H9 (cell line): ENCODE measurements at regions not wholly inside any gene's neighbourhood (a gene's known extent, or its start where the extent isn't known, plus 50 kb on each side); places are given as distances from the start of the nearest gene placed in this dataset.

Experiments
- DNase-seq: peaks from one replicate; pipeline ENCODE4 v3.0.0-alpha.2; 2017
- H2AFZ ChIP-seq: one replicate; pipeline ENCODE4 v1.6.1; 2013; ENCODE audit warnings: mild to moderate bottlenecking, low read length, control low read depth, moderate library complexity
- H2AK5ac ChIP-seq: 2 replicates; pipeline ENCODE4 v1.6.1; 2013; ENCODE audit warnings: low read length, control low read depth, mixed read lengths; ENCODE audit not compliant: insufficient read length
- H2BK120ac ChIP-seq: one replicate; pipeline ENCODE4 v1.6.1; 2013; ENCODE audit warnings: low read depth, mild to moderate bottlenecking, low read length, control low read depth, inconsistent platforms; ENCODE audit not compliant: poor library complexity, severe bottlenecking
- H2BK12ac ChIP-seq: 2 replicates; pipeline ENCODE4 v1.6.1; 2013; ENCODE audit warnings: low read length, control low read depth, mixed read lengths, low read depth; ENCODE audit not compliant: insufficient read length
- H2BK15ac ChIP-seq: 2 replicates; pipeline ENCODE4 v1.6.1; 2013; ENCODE audit warnings: low read depth, low read length, control low read depth
- H2BK20ac ChIP-seq: one replicate; pipeline ENCODE4 v1.6.1; 2013; ENCODE audit warnings: low read depth, mild to moderate bottlenecking, low read length, control low read depth, inconsistent platforms; ENCODE audit not compliant: poor library complexity, severe bottlenecking
- H2BK5ac ChIP-seq: 2 replicates; pipeline ENCODE4 v1.6.1; 2013; ENCODE audit warnings: low read length, control low read depth, mixed read lengths; ENCODE audit not compliant: insufficient read length
- H3K14ac ChIP-seq: 2 replicates; pipeline ENCODE4 v1.6.1; 2013; ENCODE audit warnings: low read length, control low read depth; ENCODE audit not compliant: insufficient read depth
- H3K18ac ChIP-seq: 2 replicates; pipeline ENCODE4 v1.6.1; 2013; ENCODE audit warnings: low read depth, mild to moderate bottlenecking, mixed read lengths, low read length, control low read depth; ENCODE audit not compliant: insufficient read length
- H3K23ac ChIP-seq: 2 replicates; pipeline ENCODE4 v1.6.1; 2013; ENCODE audit warnings: low read length, control low read depth, mixed read lengths, low read depth; ENCODE audit not compliant: insufficient read length
- H3K23me2 ChIP-seq: 2 replicates; pipeline ENCODE4 v1.6.1; 2013; ENCODE audit warnings: low read depth, mild to moderate bottlenecking, mixed read lengths, low read length, control low read depth; ENCODE audit not compliant: insufficient read length, poor library complexity, severe bottlenecking
- H3K27ac ChIP-seq: 2 replicates; pipeline ENCODE4 v1.5.1; 2013; ENCODE audit warnings: low read length, control low read depth, mixed read lengths, low read depth; ENCODE audit not compliant: insufficient read length
- H3K27me3 ChIP-seq: 2 replicates; pipeline ENCODE4 v1.6.1; 2013; ENCODE audit warnings: low read length, control low read depth, inconsistent platforms; ENCODE audit not compliant: insufficient read depth
- H3K4ac ChIP-seq: 2 replicates; pipeline ENCODE4 v1.6.1; 2013; ENCODE audit warnings: low read depth, mild to moderate bottlenecking, control low read depth, inconsistent platforms, low read length, moderate library complexity
- H3K4me1 ChIP-seq: 2 replicates; pipeline ENCODE4 v1.6.1; 2013; ENCODE audit warnings: low read length, control low read depth, inconsistent platforms; ENCODE audit not compliant: insufficient read depth
- H3K4me2 ChIP-seq: 2 replicates; pipeline ENCODE4 v1.6.1; 2013; ENCODE audit warnings: low read length, control low read depth, mixed read lengths; ENCODE audit not compliant: insufficient read length, insufficient read depth
- H3K56ac ChIP-seq: 2 replicates; pipeline ENCODE4 v1.6.1; 2013; ENCODE audit warnings: low read depth, mild to moderate bottlenecking, mixed read lengths, low read length, control low read depth; ENCODE audit not compliant: insufficient read length
- H3K79me1 ChIP-seq: 2 replicates; pipeline ENCODE4 v1.6.1; 2013; ENCODE audit warnings: low read depth, mild to moderate bottlenecking, moderate library complexity, low read length, control low read depth, inconsistent platforms; ENCODE audit not compliant: insufficient read depth, poor library complexity, severe bottlenecking
- H3K79me2 ChIP-seq: 2 replicates; pipeline ENCODE4 v1.6.1; 2013; ENCODE audit warnings: low read length, control low read depth, inconsistent platforms; ENCODE audit not compliant: insufficient read depth
- H3K9ac ChIP-seq: 2 replicates; pipeline ENCODE4 v1.6.1; 2013; ENCODE audit warnings: low read length, control low read depth, mixed read lengths; ENCODE audit not compliant: insufficient read length; ENCODE audit errors: extremely low read depth
- H3K9me3 ChIP-seq: one replicate; pipeline ENCODE4 v1.6.1; 2013; ENCODE audit warnings: low read depth, low read length, inconsistent platforms; ENCODE audit not compliant: control insufficient read depth
- H3T11ph ChIP-seq: one replicate; pipeline ENCODE4 v1.6.1; 2013; ENCODE audit warnings: mild to moderate bottlenecking, low read length, control low read depth, inconsistent platforms
- H4K20me1 ChIP-seq: one replicate; pipeline ENCODE4 v1.6.1; 2013; ENCODE audit not compliant: control insufficient read depth, insufficient read length, insufficient read depth
- H4K5ac ChIP-seq: 2 replicates; pipeline ENCODE4 v1.6.1; 2013; ENCODE audit warnings: low read depth, mild to moderate bottlenecking, mixed read lengths, low read length, control low read depth; ENCODE audit not compliant: insufficient read length
- H4K8ac ChIP-seq: replicated peaks from 2 replicates; pipeline ENCODE4 v1.6.1; 2013; ENCODE audit warnings: low read length, control low read depth, mixed read lengths, low read depth; ENCODE audit not compliant: insufficient read length
- H4K91ac ChIP-seq: 2 replicates; pipeline ENCODE4 v1.6.1; 2013; ENCODE audit warnings: low read depth, mild to moderate bottlenecking, moderate library complexity, mixed read lengths, low read length, control low read depth; ENCODE audit not compliant: insufficient read length
- H3K27ac Mint-ChIP-seq, 3 experiments: 2 replicates in 2 of 3; 3 replicates in 1 of 3; pipeline ENCODE4 v1.8.0; 2020 to 2021; ENCODE audit warnings: mixed read lengths in 3 of 3, mild to moderate bottlenecking in 1 of 3, moderate library complexity in 1 of 3
- H3K27me3 Mint-ChIP-seq: 2 replicates; pipeline ENCODE4 v1.8.0; 2021; ENCODE audit warnings: low read depth, mild to moderate bottlenecking, moderate library complexity, mixed read lengths
- H3K36me3 Mint-ChIP-seq, 3 experiments: 2 replicates in 2 of 3; 3 replicates in 1 of 3; pipeline ENCODE4 v1.8.0; 2020 to 2021; ENCODE audit warnings: low read depth in 3 of 3, mixed read lengths in 3 of 3; ENCODE audit not compliant: insufficient read depth in 1 of 3
- H3K4me1 Mint-ChIP-seq, 2 experiments: 2 replicates each; pipeline ENCODE4 v1.8.0; 2020; ENCODE audit warnings: mixed read lengths in 2 of 2
- H3K4me3 Mint-ChIP-seq, 2 experiments: 2 replicates in 1 of 2; 3 replicates in 1 of 2; pipeline ENCODE4 v1.8.0; 2020 to 2021; ENCODE audit warnings: mild to moderate bottlenecking in 2 of 2, mixed read lengths in 2 of 2, moderate library complexity in 1 of 2
- H3K9me3 Mint-ChIP-seq, 2 experiments: 2 replicates in 1 of 2; 3 replicates in 1 of 2; pipeline ENCODE4 v1.8.0; 2020; ENCODE audit warnings: mild to moderate bottlenecking in 2 of 2, mixed read lengths in 2 of 2, moderate library complexity in 1 of 2
- CTCF ChIP-seq: fragments of 200-600 bp; sonication (generic); conservative IDR thresholded peaks from 3 replicates; pipeline ENCODE4 v1.8.0; 2021; ENCODE audit warnings: antibody characterized with exemption, mild to moderate bottlenecking
- WGBS: extraction: QIAGEN DNeasy Blood & Tissue Kit; methylation state at CpG from one replicate; pipeline ENCODE4 v1.1.7; 2013; ENCODE audit warnings: missing lambda C conversion rate, low lambda C conversion rate, mixed read lengths; ENCODE audit not compliant: insufficient read length; ENCODE audit errors: extremely low coverage; 5-methylcytosine and 5-hydroxymethylcytosine counted together

- H3K79me2 ChIP-seq = no peaks in the 10 kb centered on the region
- no peak overlapping the region for H3K18ac ChIP-seq
- no peaks in the 10 kb centered on the region for H4K20me1 ChIP-seq
- no peak overlapping the region for H2BK20ac ChIP-seq
- H2AFZ ChIP-seq = no peak overlapping the region
- H3T11ph ChIP-seq = no peak overlapping the region
- H3K56ac ChIP-seq = no peak overlapping the region
- Mint-ChIP-seq H3K27ac (no peak overlapping the region), H3K27me3 (peaks cover 4% of the 10 kb centered on the region; the same call in 1 of the 2 replicates), H3K9me3 (peaks cover 0 to 8% of the 10 kb centered on the region in 2 experiments; a peak in 2 of 5 replicates), H3K4me3 (no peak overlapping the region), H3K36me3 (no peaks in the 10 kb centered on the region), H3K4me1 (peaks cover 11 to 19% of the 10 kb centered on the region in 2 experiments)
- H4K91ac ChIP-seq = no peak overlapping the region
- no peak overlapping the region for H2BK5ac ChIP-seq
- no peak overlapping the region for H3K4ac ChIP-seq
- H3K27me3 ChIP-seq = no peaks in the 10 kb centered on the region
- H4K8ac ChIP-seq = no peak overlapping the region
- H3K27ac ChIP-seq = no peak overlapping the region
- no peak overlapping the region for H2AK5ac ChIP-seq
- H3K9me3 ChIP-seq = no peaks in the 10 kb centered on the region
- H2BK120ac ChIP-seq = no peak overlapping the region
- H3K23ac ChIP-seq = no peak overlapping the region
- no peak overlapping the region for H3K9ac ChIP-seq
- H2BK12ac ChIP-seq = no peak overlapping the region
- no peak overlapping the region for H4K5ac ChIP-seq
- no peak for TF ChIP-seq CTCF
- no peak overlapping the region for H3K4me2 ChIP-seq
- H2BK15ac ChIP-seq = no peak overlapping the region
- no peak for DNase-seq
- H3K14ac ChIP-seq = no peak overlapping the region
- H3K23me2 ChIP-seq = no peaks in the 10 kb centered on the region
- no CpG with 5 or more reads among the region's 17 CpGs for WGBS
- no peaks in the 10 kb centered on the region for H3K79me1 ChIP-seq
- no peaks in the 10 kb centered on the region for H3K4me1 ChIP-seq
Measured at GRCh38 chr20:51327251-51327841, 215.2 kb downstream of the NFATC2 start.
